ENCODE measurements at regions not wholly inside any gene's neighbourhood (a gene's known extent, or its start where the extent isn't known, plus 50 kb on each side); places are given as distances from the start of the nearest gene placed in this dataset.
A peak's percentile ranks its signal among the peaks of the same experiment; 100 is the strongest.

GRCh38 chr3:109784852-109785631, 447.7 kb upstream of the DPPA4 start:
- Mint-ChIP-seq H3K27me3 (peaks cover 3% of the 10 kb centered on the region), H3K9me3 (peaks cover 14% of the 10 kb centered on the region), H3K27ac (no peak overlapping the region), H3K4me1 (no peaks in the 10 kb centered on the region), H3K36me3 (ENCODE audit: low read depth) (no peaks in the 10 kb centered on the region), H3K4me3 (no peak overlapping the region)
- intact Hi-C loops (cut with micrococcal nuclease) = no loop called here
- no peak for DNase-seq

- H3K27ac Mint-ChIP-seq = no peak overlapping the region
- peaks cover 3% of the 10 kb centered on the region for H3K36me3 Mint-ChIP-seq (ENCODE audit: low read depth)
- DNase-seq = no peak
- peaks cover 26% of the 10 kb centered on the region for H3K27me3 Mint-ChIP-seq
- peaks cover 31% of the 10 kb centered on the region for H3K4me1 Mint-ChIP-seq
- intact Hi-C loops (cut with micrococcal nuclease) = loop anchor here (10.0 kb wide), 3 partner anchors 1432 to 1522 kb away; no protein-coding TSS in a partner anchor
- H3K4me3 Mint-ChIP-seq = no peak overlapping the region
- peaks cover 25% of the 10 kb centered on the region for H3K9me3 Mint-ChIP-seq
These were observed 465.9 kb upstream of the DPPA4 start for GRCh38 chr3:109803274-109803673.

GRCh38 chr3:109804697-109805096, 467.4 kb upstream of the DPPA4 start:
- Mint-ChIP-seq H3K4me1 (peaks cover 31% of the 10 kb centered on the region), H3K27me3 (peaks cover 19% of the 10 kb centered on the region), H3K9me3 (peaks cover 20% of the 10 kb centered on the region), H3K36me3 (ENCODE audit: low read depth) (peaks cover 3% of the 10 kb centered on the region), H3K4me3 (peak overlapping the region; percentile 31), H3K27ac (no peak overlapping the region)
- DNase-seq = peak; percentile 59
- intact Hi-C loops (cut with micrococcal nuclease) = loop anchor here (5.0 to 10.0 kb wide), 4 partner anchors 1430 to 1898 kb away; no protein-coding TSS in a partner anchor

- intact Hi-C loops (cut with micrococcal nuclease) = loop anchor here (2.0 to 10.0 kb wide), 5 partner anchors 1428 to 1895 kb away; no protein-coding TSS in a partner anchor
- Mint-ChIP-seq H3K4me1 (peaks cover 31% of the 10 kb centered on the region), H3K27me3 (peaks cover 7% of the 10 kb centered on the region), H3K36me3 (ENCODE audit: low read depth) (peaks cover 3% of the 10 kb centered on the region), H3K4me3 (peak overlapping the region; percentile 54), H3K27ac (peak overlapping the region; percentile 57), H3K9me3 (peaks cover 16% of the 10 kb centered on the region)
- peak; percentile 84 for DNase-seq
These were observed 469.6 kb upstream of the DPPA4 start for GRCh38 chr3:109806929-109807328.

- peaks cover 3% of the 10 kb centered on the region for H3K36me3 Mint-ChIP-seq (ENCODE audit: low read depth)
- H3K9me3 Mint-ChIP-seq = peaks cover 18% of the 10 kb centered on the region
- DNase-seq = no peak
- H3K27ac Mint-ChIP-seq = no peak overlapping the region
- intact Hi-C loops (cut with micrococcal nuclease) = loop anchor here (5.0 to 10.0 kb wide), 4 partner anchors 1425 to 1893 kb away; no protein-coding TSS in a partner anchor
- H3K4me3 Mint-ChIP-seq = no peak overlapping the region
- H3K27me3 Mint-ChIP-seq = peaks cover 1% of the 10 kb centered on the region
- H3K4me1 Mint-ChIP-seq = peaks cover 25% of the 10 kb centered on the region
These were observed 472.2 kb upstream of the DPPA4 start for GRCh38 chr3:109809513-109809912.

GRCh38 chr3:109818081-109818480, 480.7 kb upstream of the DPPA4 start:
- H3K9me3 Mint-ChIP-seq = peaks cover 18% of the 10 kb centered on the region
- no peak overlapping the region for H3K27ac Mint-ChIP-seq
- no peak overlapping the region for H3K4me3 Mint-ChIP-seq
- intact Hi-C loops (cut with micrococcal nuclease) = no loop called here
- H3K27me3 Mint-ChIP-seq = peaks cover 5% of the 10 kb centered on the region
- H3K4me1 Mint-ChIP-seq = no peaks in the 10 kb centered on the region
- H3K36me3 Mint-ChIP-seq (ENCODE audit: low read depth) = no peaks in the 10 kb centered on the region
- no peak for DNase-seq

- Mint-ChIP-seq H3K4me3 (no peak overlapping the region), H3K27me3 (peaks cover 4% of the 10 kb centered on the region), H3K9me3 (peaks cover 12% of the 10 kb centered on the region), H3K36me3 (ENCODE audit: low read depth) (no peaks in the 10 kb centered on the region), H3K4me1 (no peaks in the 10 kb centered on the region), H3K27ac (no peak overlapping the region)
- no peak for DNase-seq
- intact Hi-C loops (cut with micrococcal nuclease) = no loop called here
These were observed 482.4 kb upstream of the DPPA4 start for GRCh38 chr3:109819734-109820133.

GRCh38 chr3:109825971-109826810, 488.8 kb upstream of the DPPA4 start:
- intact Hi-C loops (cut with micrococcal nuclease) = no loop called here
- no peaks in the 10 kb centered on the region for H3K36me3 Mint-ChIP-seq (ENCODE audit: low read depth)

GRCh38 chr3:109831403-109831802, 494.1 kb upstream of the DPPA4 start:
- DNase-seq = no peak
- intact Hi-C loops (cut with micrococcal nuclease) = no loop called here
- H3K36me3 Mint-ChIP-seq (ENCODE audit: low read depth) = no peaks in the 10 kb centered on the region
- no peak overlapping the region for H3K4me3 Mint-ChIP-seq
- H3K9me3 Mint-ChIP-seq = no peaks in the 10 kb centered on the region
- peaks cover 3% of the 10 kb centered on the region for H3K27me3 Mint-ChIP-seq
- H3K4me1 Mint-ChIP-seq = no peaks in the 10 kb centered on the region
- no peak overlapping the region for H3K27ac Mint-ChIP-seq

More at GRCh38 chr3:109825971-109826810, 488.8 kb upstream of the DPPA4 start:
- Mint-ChIP-seq H3K4me1 (no peaks in the 10 kb centered on the region), H3K4me3 (no peak overlapping the region), H3K27me3 (no peaks in the 10 kb centered on the region), H3K9me3 (peaks cover 10% of the 10 kb centered on the region), H3K27ac (no peak overlapping the region)
- DNase-seq = no peak

GRCh38 chr3:109835958-109836357, 498.6 kb upstream of the DPPA4 start:
- Mint-ChIP-seq H3K36me3 (ENCODE audit: low read depth) (no peaks in the 10 kb centered on the region), H3K27ac (no peak overlapping the region), H3K4me3 (no peak overlapping the region), H3K4me1 (no peaks in the 10 kb centered on the region), H3K27me3 (peaks cover 3% of the 10 kb centered on the region), H3K9me3 (no peaks in the 10 kb centered on the region)
- no peak for DNase-seq
- intact Hi-C loops (cut with micrococcal nuclease) = no loop called here

- H3K4me3 Mint-ChIP-seq = no peak overlapping the region
- no peak for DNase-seq
- H3K27me3 Mint-ChIP-seq = no peaks in the 10 kb centered on the region
- peaks cover 2% of the 10 kb centered on the region for H3K4me1 Mint-ChIP-seq
- H3K27ac Mint-ChIP-seq = no peak overlapping the region
- peaks cover 4% of the 10 kb centered on the region for H3K36me3 Mint-ChIP-seq (ENCODE audit: low read depth)
- H3K9me3 Mint-ChIP-seq = peaks cover 30% of the 10 kb centered on the region
- intact Hi-C loops (cut with micrococcal nuclease) = no loop called here
These were observed 514.5 kb upstream of the DPPA4 start for GRCh38 chr3:109851854-109852253.

- Mint-ChIP-seq H3K4me3 (no peak overlapping the region), H3K27ac (no peak overlapping the region), H3K27me3 (no peaks in the 10 kb centered on the region), H3K36me3 (ENCODE audit: low read depth) (peaks cover 4% of the 10 kb centered on the region), H3K9me3 (peaks cover 29% of the 10 kb centered on the region), H3K4me1 (peaks cover 2% of the 10 kb centered on the region)
- intact Hi-C loops (cut with micrococcal nuclease) = no loop called here
- DNase-seq = no peak
These were observed 514.9 kb upstream of the DPPA4 start for GRCh38 chr3:109852283-109852682.

GRCh38 chr3:109853077-109853731, 515.9 kb upstream of the DPPA4 start:
- Mint-ChIP-seq H3K36me3 (ENCODE audit: low read depth) (peaks cover 4% of the 10 kb centered on the region), H3K9me3 (peaks cover 23% of the 10 kb centered on the region), H3K4me3 (no peak overlapping the region), H3K4me1 (peaks cover 2% of the 10 kb centered on the region), H3K27me3 (no peaks in the 10 kb centered on the region), H3K27ac (no peak overlapping the region)
- intact Hi-C loops (cut with micrococcal nuclease) = no loop called here
- no peak for DNase-seq
